Adrenal gland (tissue), 9 donors: ENCODE measurements at regions not wholly inside any gene's neighbourhood (a gene's known extent, or its start where the extent isn't known, plus 50 kb on each side); places are given as distances from the start of the nearest gene placed in this dataset.

Source experiments
- DNase-seq, 7 donors: peaks; one replicate each; pipeline ENCODE4 v3.0.0-alpha.2; 2019 to 2020
- H3K27ac ChIP-seq, 5 donors: fragments of 200-600 bp; sonication (generic) in 4 of 5; 1 replicate in 3 of 5; 2 replicates in 2 of 5; pipeline versions ENCODE4 v1.5.1 to v1.8.0; 2016 to 2020; ENCODE audit warnings: mild to moderate bottlenecking in 1 of 5
- H3K27me3 ChIP-seq: fragments of 200-600 bp; 2 replicates; pipeline ENCODE4 v1.8.0; 2021
- H3K36me3 ChIP-seq, 2 donors: fragments of 200-600 bp; replicated peaks in 1 of 2; 1 replicate in 1 of 2; 2 replicates in 1 of 2; pipeline versions ENCODE4 v1.5.1 to v1.8.0; 2018 to 2022
- H3K4me1 ChIP-seq, 2 donors: fragments of 200-600 bp; replicated peaks in 1 of 2; 1 replicate in 1 of 2; 2 replicates in 1 of 2; pipeline versions ENCODE4 v1.5.1 to v1.8.0; 2018 to 2021
- H3K4me3 ChIP-seq, 4 donors: fragments of 200-600 bp; sonication (generic) in 3 of 4; one replicate each; pipeline ENCODE4 v1.5.1; 2016 to 2018
- H3K9me3 ChIP-seq, 3 donors: fragments of 200-600 bp; sonication (generic) in 1 of 3; replicated peaks in 1 of 3; 1 replicate in 2 of 3; 2 replicates in 1 of 3; pipeline versions ENCODE4 v1.5.1 to v1.8.0; 2016 to 2021
- CTCF ChIP-seq, 6 experiments: fragments of 450-650 bp in 4 of 6; fragments of 200-600 bp in 2 of 6; sonication (generic) in 1 of 6; IDR thresholded peaks; 1 replicate in 5 of 6; 2 replicates in 1 of 6; pipeline versions ENCODE4 v1.5.1 to v1.8.0; 2016 to 2021; ENCODE audit warnings: antibody characterized with exemption in 6 of 6, mild to moderate bottlenecking in 2 of 6, moderate library complexity in 1 of 6
- POLR2A ChIP-seq, 2 donors: fragments of 450-650 bp; IDR thresholded peaks; one replicate each; pipeline ENCODE4 v1.6.1; 2017; ENCODE audit warnings: antibody characterized with exemption in 2 of 2, mild to moderate bottlenecking in 2 of 2, moderate library complexity in 1 of 2
- WGBS, 4 donors: extraction: QIAGEN DNeasy Blood & Tissue Kit in 2 of 4; methylation state at CpG; one replicate each; pipeline versions ENCODE4 v1.1.5 to v1.1.7; 2013 to 2017; 5-methylcytosine and 5-hydroxymethylcytosine counted together
- intact Hi-C, 2 donors: fragments of 100-400 bp; cut with DNase I; formaldehyde crosslinking; loops; one replicate each; pipeline versions ENCODE4 v1.14.1 to v1.15.0; 2022 to 2023
- donor health status: healthy with polysubstance abuse.
- donor health status: Bipolar disorder and iron deficiency.
- donor health status: DM: yes; HTN: yes; CAD: no.
- donor health status: DM: no; HTN: no; CAD: no.
- donor health status: DM: no; HTN: no; CAD: no.

GRCh38 chr1:208628022-208628914, 384.1 kb upstream of the PLXNA2 start:
- TF ChIP-seq POLR2A (IDR thresholded peaks at IDR 0.05) (no peak), CTCF (IDR thresholded peaks at IDR 0.05) (no peak)
- no peak overlapping the region for H3K4me3 ChIP-seq
- intact Hi-C loops: no loop called here
- H3K9me3 ChIP-seq: no peaks in the 10 kb centered on the region
- no peak overlapping the region for H3K27ac ChIP-seq
- no peak for DNase-seq
- H3K27me3 ChIP-seq: no peaks in the 10 kb centered on the region
- 83 to 90% (median 85%) methylated on average over 7 of the region's 7 CpGs for WGBS, 4 donors
- no peaks in the 10 kb centered on the region for H3K4me1 ChIP-seq
- H3K36me3 ChIP-seq: no peaks in the 10 kb centered on the region

- no peaks in the 10 kb centered on the region for H3K4me1 ChIP-seq
- TF ChIP-seq POLR2A (IDR thresholded peaks at IDR 0.05) (no peak), CTCF (IDR thresholded peaks at IDR 0.05) (no peak)
- DNase-seq: no peak
- no peaks in the 10 kb centered on the region for H3K36me3 ChIP-seq
- no peak overlapping the region for H3K4me3 ChIP-seq
- intact Hi-C loops: no loop called here
- H3K9me3 ChIP-seq: no peaks in the 10 kb centered on the region
- WGBS, 4 donors: 81 to 87% (median 85%) methylated on average over 8 of the region's 8 CpGs
- no peaks in the 10 kb centered on the region for H3K27me3 ChIP-seq
- no peak overlapping the region for H3K27ac ChIP-seq
Observed at GRCh38 chr1:208631092-208631491, 386.9 kb upstream of the PLXNA2 start.

GRCh38 chr1:208631506-208631905, 387.3 kb upstream of the PLXNA2 start:
- intact Hi-C loops: no loop called here

More at GRCh38 chr1:208631506-208631905, 387.3 kb upstream of the PLXNA2 start:
- Histone ChIP-seq H3K36me3 (no peaks in the 10 kb centered on the region), H3K9me3 (no peaks in the 10 kb centered on the region), H3K27ac (no peak overlapping the region), H3K27me3 (no peaks in the 10 kb centered on the region), H3K4me3 (no peak overlapping the region), H3K4me1 (no peaks in the 10 kb centered on the region)
- 75 to 89% (median 80%) methylated on average over 4 of the region's 4 CpGs for WGBS, 4 donors
- DNase-seq: no peak
- TF ChIP-seq CTCF (IDR thresholded peaks at IDR 0.05) (no peak), POLR2A (IDR thresholded peaks at IDR 0.05) (no peak)
